HepG2 (cell line): ENCODE measurements at regions not wholly inside any gene's neighbourhood (a gene's known extent, or its start where the extent isn't known, plus 50 kb on each side); places are given as distances from the start of the nearest gene placed in this dataset.

Experiments
- SETDB1 ChIP-seq: sonication (generic); formaldehyde crosslinking; IDR thresholded peaks from 2 replicates; pipeline ENCODE4 v1.5.1; 2020; ENCODE audit warnings: missing genetic modification reagents, mild to moderate bottlenecking, borderline replicate concordance
- TF ChIP-seq, protein P1 (sequence below): sonication (generic); formaldehyde crosslinking; IDR thresholded peaks from 2 replicates; pipeline ENCODE4 v1.5.0; 2020; ENCODE audit warnings: mild to moderate bottlenecking, missing genetic modification reagents, moderate library complexity

DNA sequence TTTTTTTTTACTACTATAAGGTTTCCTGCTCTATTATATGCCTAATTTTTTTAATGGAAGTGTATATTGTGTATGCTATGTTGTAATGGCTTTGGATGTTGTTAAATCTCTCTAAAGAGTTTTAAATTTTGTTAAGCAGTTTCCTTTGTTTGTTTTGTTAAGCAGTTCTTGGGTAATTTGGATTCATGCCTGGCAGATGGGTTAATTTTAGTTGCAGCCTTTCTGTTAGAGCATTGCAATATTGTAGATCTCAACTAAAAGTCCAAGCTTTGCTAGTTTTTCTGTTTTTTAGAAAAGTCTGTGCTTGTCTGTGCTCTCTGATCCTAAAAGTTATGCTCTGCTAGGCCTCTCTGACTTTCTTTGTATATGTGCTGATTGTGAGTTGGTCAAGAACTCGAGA lies 1229.0 kb upstream of the NRXN1 start:
- TF ChIP-seq SETDB1 (CRISPR knock-in tag): no peak
- TF ChIP-seq, protein P1, sequence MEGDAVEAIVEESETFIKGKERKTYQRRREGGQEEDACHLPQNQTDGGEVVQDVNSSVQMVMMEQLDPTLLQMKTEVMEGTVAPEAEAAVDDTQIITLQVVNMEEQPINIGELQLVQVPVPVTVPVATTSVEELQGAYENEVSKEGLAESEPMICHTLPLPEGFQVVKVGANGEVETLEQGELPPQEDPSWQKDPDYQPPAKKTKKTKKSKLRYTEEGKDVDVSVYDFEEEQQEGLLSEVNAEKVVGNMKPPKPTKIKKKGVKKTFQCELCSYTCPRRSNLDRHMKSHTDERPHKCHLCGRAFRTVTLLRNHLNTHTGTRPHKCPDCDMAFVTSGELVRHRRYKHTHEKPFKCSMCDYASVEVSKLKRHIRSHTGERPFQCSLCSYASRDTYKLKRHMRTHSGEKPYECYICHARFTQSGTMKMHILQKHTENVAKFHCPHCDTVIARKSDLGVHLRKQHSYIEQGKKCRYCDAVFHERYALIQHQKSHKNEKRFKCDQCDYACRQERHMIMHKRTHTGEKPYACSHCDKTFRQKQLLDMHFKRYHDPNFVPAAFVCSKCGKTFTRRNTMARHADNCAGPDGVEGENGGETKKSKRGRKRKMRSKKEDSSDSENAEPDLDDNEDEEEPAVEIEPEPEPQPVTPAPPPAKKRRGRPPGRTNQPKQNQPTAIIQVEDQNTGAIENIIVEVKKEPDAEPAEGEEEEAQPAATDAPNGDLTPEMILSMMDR (CRISPR knock-in tag): no peak
